Neuronal stem cell (in vitro differentiated cells): ENCODE measurements at regions not wholly inside any gene's neighbourhood (a gene's known extent, or its start where the extent isn't known, plus 50 kb on each side); places are given as distances from the start of the nearest gene placed in this dataset.

ENCODE experiments used
- DNase-seq: peaks from one replicate; pipeline ENCODE4 v3.0.0-alpha.2; 2013; ENCODE audit warnings: low spot score
- H2AFZ ChIP-seq: one replicate; pipeline ENCODE4 v1.6.1; 2013; ENCODE audit warnings: mild to moderate bottlenecking, low read length, inconsistent platforms
- H2AK5ac ChIP-seq: 2 replicates; pipeline ENCODE4 v1.6.1; 2013; ENCODE audit warnings: low read depth, mild to moderate bottlenecking, inconsistent platforms, low read length, moderate library complexity, mixed read lengths
- H2BK120ac ChIP-seq: 2 replicates; pipeline ENCODE4 v1.6.1; 2013; ENCODE audit warnings: low read depth, mild to moderate bottlenecking, inconsistent platforms, low read length, moderate library complexity, mixed read lengths
- H2BK12ac ChIP-seq: one replicate; pipeline ENCODE4 v1.6.1; 2013; ENCODE audit warnings: low read length, inconsistent platforms
- H2BK15ac ChIP-seq: 2 replicates; pipeline ENCODE4 v1.6.1; 2013; ENCODE audit warnings: mild to moderate bottlenecking, low read length, inconsistent platforms, mixed read lengths
- H2BK5ac ChIP-seq: one replicate; pipeline ENCODE4 v1.6.1; 2013; ENCODE audit warnings: inconsistent platforms, mild to moderate bottlenecking, low read length, moderate library complexity
- H3K14ac ChIP-seq: one replicate; pipeline ENCODE4 v1.6.1; 2013; ENCODE audit warnings: low read length, inconsistent platforms
- H3K18ac ChIP-seq: 2 replicates; pipeline ENCODE4 v1.6.1; 2013; ENCODE audit warnings: low read length, inconsistent platforms
- H3K23ac ChIP-seq: 2 replicates; pipeline ENCODE4 v1.6.1; 2013; ENCODE audit warnings: low read depth, mild to moderate bottlenecking, mixed read lengths, low read length, inconsistent platforms; ENCODE audit not compliant: poor library complexity
- H3K27ac ChIP-seq: replicated peaks from 3 replicates; pipeline ENCODE4 v1.5.1; 2013; ENCODE audit warnings: low read length, inconsistent platforms
- H3K27me3 ChIP-seq, 3 experiments: 2 replicates each; pipeline ENCODE4 v1.6.1; 2013; ENCODE audit warnings: low read length in 3 of 3, mild to moderate bottlenecking in 2 of 3, inconsistent platforms in 1 of 3, low read depth in 1 of 3, mixed read lengths in 1 of 3, moderate library complexity in 1 of 3; ENCODE audit not compliant: control insufficient read depth in 3 of 3, insufficient read depth in 3 of 3
- H3K36me3 ChIP-seq, 2 donors: replicated peaks in 1 of 2; 2 replicates each; pipeline ENCODE4 v1.6.1; 2013; ENCODE audit warnings: low read length in 2 of 2; ENCODE audit not compliant: control insufficient read depth in 2 of 2, insufficient read depth in 2 of 2
- H3K4ac ChIP-seq: 2 replicates; pipeline ENCODE4 v1.6.1; 2013; ENCODE audit warnings: inconsistent platforms, mild to moderate bottlenecking, low read length, moderate library complexity
- H3K4me1 ChIP-seq, 2 donors: 1 replicate in 1 of 2; 2 replicates in 1 of 2; pipeline ENCODE4 v1.6.1; 2013; ENCODE audit warnings: low read length in 2 of 2, low read depth in 1 of 2; ENCODE audit not compliant: control insufficient read depth in 2 of 2, insufficient read depth in 1 of 2
- H3K4me2 ChIP-seq: one replicate; pipeline ENCODE4 v1.6.1; 2013; ENCODE audit warnings: mild to moderate bottlenecking, low read length, inconsistent platforms; ENCODE audit not compliant: insufficient read depth, poor library complexity, severe bottlenecking
- H3K4me3 ChIP-seq, 2 donors: 2 replicates each; pipeline ENCODE4 v1.5.1; 2013; ENCODE audit warnings: low read length in 2 of 2, mild to moderate bottlenecking in 2 of 2, inconsistent platforms in 1 of 2, moderate library complexity in 1 of 2
- H3K79me1 ChIP-seq: one replicate; pipeline ENCODE4 v1.6.1; 2013; ENCODE audit warnings: low read depth, mild to moderate bottlenecking, inconsistent platforms, low read length, moderate library complexity
- H3K9ac ChIP-seq: one replicate; pipeline ENCODE4 v1.6.1; 2013; ENCODE audit warnings: mild to moderate bottlenecking, low read depth, low read length, inconsistent platforms; ENCODE audit not compliant: poor library complexity
- H3K9me3 ChIP-seq, 2 donors: replicated peaks in 1 of 2; 2 replicates each; pipeline versions ENCODE3 to v1.6.1; 2013; ENCODE audit warnings: low read length in 2 of 2, mild to moderate bottlenecking in 2 of 2, inconsistent platforms in 1 of 2, low read depth in 1 of 2, mixed read lengths in 1 of 2, moderate library complexity in 1 of 2; ENCODE audit not compliant: control insufficient read depth in 2 of 2, insufficient read depth in 1 of 2
- H4K8ac ChIP-seq: one replicate; pipeline ENCODE4 v1.6.1; 2013; ENCODE audit warnings: low read depth, mild to moderate bottlenecking, inconsistent platforms, low read length, moderate library complexity
- H4K91ac ChIP-seq: one replicate; pipeline ENCODE4 v1.6.1; 2013; ENCODE audit warnings: low read length, low read depth, mild to moderate bottlenecking, inconsistent platforms; ENCODE audit not compliant: poor library complexity
- WGBS, 2 donors: extraction: QIAGEN DNeasy Blood & Tissue Kit; methylation state at CpG; one replicate each; pipeline ENCODE4 v1.1.7; 2013; ENCODE audit warnings: missing lambda C conversion rate in 2 of 2, mixed read lengths in 1 of 2; ENCODE audit not compliant: insufficient read length in 2 of 2, insufficient replicate concordance in 1 of 2; ENCODE audit errors: extremely low coverage in 2 of 2; 5-methylcytosine and 5-hydroxymethylcytosine counted together

GRCh38 chr11:36777311-36777710 lies 179.3 kb upstream of the RAG2 start:
- H2BK12ac ChIP-seq, result no peak overlapping the region

DNA sequence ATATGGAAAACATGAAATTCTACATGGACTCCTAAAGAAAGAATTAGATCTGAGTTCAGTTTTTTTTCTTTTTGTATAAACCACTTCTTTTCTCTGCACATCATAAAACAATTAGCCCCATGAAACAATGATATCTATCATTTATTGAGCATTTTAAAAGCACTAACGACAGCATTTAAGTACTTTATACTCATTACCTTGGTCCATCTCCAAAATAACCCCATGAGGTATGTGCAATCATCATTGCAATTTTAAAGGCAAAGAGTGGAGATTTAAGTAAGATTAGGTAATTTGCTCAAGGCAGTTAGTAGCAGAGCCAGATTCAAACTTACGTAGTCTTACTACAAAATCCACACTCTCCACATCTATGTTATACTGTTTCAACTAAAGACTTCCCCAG lies 177.7 kb upstream of the RAG2 start:
- no peak overlapping the region for H3K14ac ChIP-seq

More at GRCh38 chr11:36777311-36777710, 179.3 kb upstream of the RAG2 start:
- no peak for DNase-seq
- Histone ChIP-seq H3K4me1 (no peaks in the 10 kb centered on the region), H3K27me3 (no peaks in the 10 kb centered on the region), H2AK5ac (no peak overlapping the region), H3K27ac (no peak overlapping the region), H2BK120ac (no peak overlapping the region), H3K18ac (no peak overlapping the region), H3K9me3 (no peaks in the 10 kb centered on the region), H3K79me1 (no peaks in the 10 kb centered on the region), H4K8ac (no peak overlapping the region), H3K36me3 (no peaks in the 10 kb centered on the region), H3K4me2 (no peak overlapping the region), H3K4me3 (no peak overlapping the region), H2BK5ac (no peak overlapping the region), H4K91ac (no peak overlapping the region), H3K14ac (no peak overlapping the region), H2AFZ (no peak overlapping the region), H3K9ac (no peak overlapping the region), H3K4ac (no peak overlapping the region), H3K23ac (no peak overlapping the region), H2BK15ac (no peak overlapping the region)
- WGBS, 2 donors, result no CpG with 5 or more reads among the region's 2 CpGs

GRCh38 chr11:36775130-36775529 lies 177.1 kb upstream of the RAG2 start:
- Histone ChIP-seq H2BK12ac (no peak overlapping the region), H3K79me1 (no peaks in the 10 kb centered on the region), H3K4me1 (no peaks in the 10 kb centered on the region), H2BK120ac (no peak overlapping the region), H2BK5ac (no peak overlapping the region), H3K9ac (no peak overlapping the region), H3K4me3 (no peak overlapping the region), H3K23ac (no peak overlapping the region), H4K8ac (no peak overlapping the region), H4K91ac (no peak overlapping the region), H3K27me3 (no peaks in the 10 kb centered on the region), H3K9me3 (no peaks in the 10 kb centered on the region), H3K14ac (no peak overlapping the region), H2AFZ (no peak overlapping the region), H3K4me2 (no peak overlapping the region), H2BK15ac (no peak overlapping the region), H3K4ac (no peak overlapping the region), H3K18ac (no peak overlapping the region), H3K27ac (no peak overlapping the region), H3K36me3 (no peaks in the 10 kb centered on the region), H2AK5ac (no peak overlapping the region)
- WGBS, 2 donors, result no CpG with 5 or more reads among the region's 1 CpG
- DNase-seq, result no peak

More for the DNA sequence above, 177.7 kb upstream of the RAG2 start:
- H2AFZ ChIP-seq, result no peak overlapping the region
- no CpG with 5 or more reads among the region's 2 CpGs for WGBS, 2 donors
- H2BK12ac ChIP-seq, result no peak overlapping the region
- no peaks in the 10 kb centered on the region for H3K36me3 ChIP-seq
- DNase-seq, result no peak
- H3K9me3 ChIP-seq, result no peaks in the 10 kb centered on the region
- H3K4me3 ChIP-seq, result no peak overlapping the region
- no peak overlapping the region for H2BK15ac ChIP-seq
- H3K4me1 ChIP-seq, result no peaks in the 10 kb centered on the region
- no peak overlapping the region for H3K4me2 ChIP-seq
- H3K4ac ChIP-seq, result no peak overlapping the region
- no peak overlapping the region for H3K27ac ChIP-seq
- H2BK120ac ChIP-seq, result no peak overlapping the region
- no peaks in the 10 kb centered on the region for H3K79me1 ChIP-seq
- H4K8ac ChIP-seq, result no peak overlapping the region
- no peak overlapping the region for H3K23ac ChIP-seq
- no peak overlapping the region for H2BK5ac ChIP-seq
- no peak overlapping the region for H3K9ac ChIP-seq
- no peak overlapping the region for H2AK5ac ChIP-seq
- no peak overlapping the region for H4K91ac ChIP-seq
- no peak overlapping the region for H3K18ac ChIP-seq
- H3K27me3 ChIP-seq, result no peaks in the 10 kb centered on the region

DNA sequence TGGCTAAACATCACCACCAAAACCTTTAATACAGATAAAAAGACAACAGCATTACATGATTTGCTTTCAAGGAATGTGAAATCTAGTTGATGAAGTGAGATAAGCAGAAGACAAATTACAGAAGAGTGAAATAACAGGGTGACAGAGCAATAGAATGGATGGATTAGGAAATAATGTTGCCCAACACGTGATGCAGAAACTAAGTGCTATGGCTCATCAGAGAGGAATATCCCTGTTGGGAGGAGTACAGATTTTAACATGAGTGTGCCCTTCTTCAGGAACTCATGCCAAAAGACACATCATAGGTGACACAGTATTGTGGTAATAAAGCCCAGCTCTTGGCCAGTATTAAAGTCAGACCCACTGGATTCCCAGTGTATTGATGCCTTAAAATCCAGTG lies 176.6 kb upstream of the RAG2 start:
- no peak overlapping the region for H3K9ac ChIP-seq
- WGBS, 2 donors, result no CpG with 5 or more reads among the region's 1 CpG
- H3K18ac ChIP-seq, result no peak overlapping the region
- no peak overlapping the region for H2BK12ac ChIP-seq
- no peak overlapping the region for H3K14ac ChIP-seq
- H3K4ac ChIP-seq, result no peak overlapping the region
- H3K4me1 ChIP-seq, result no peaks in the 10 kb centered on the region
- DNase-seq, result no peak
- no peaks in the 10 kb centered on the region for H3K36me3 ChIP-seq
- no peaks in the 10 kb centered on the region for H3K27me3 ChIP-seq
- no peak overlapping the region for H3K27ac ChIP-seq
- no peak overlapping the region for H2BK5ac ChIP-seq
- H3K4me2 ChIP-seq, result no peak overlapping the region
- no peak overlapping the region for H4K91ac ChIP-seq
- H3K79me1 ChIP-seq, result no peaks in the 10 kb centered on the region
- H2BK15ac ChIP-seq, result no peak overlapping the region
- no peak overlapping the region for H2BK120ac ChIP-seq
- no peak overlapping the region for H4K8ac ChIP-seq
- no peak overlapping the region for H3K23ac ChIP-seq
- no peak overlapping the region for H2AK5ac ChIP-seq
- no peak overlapping the region for H2AFZ ChIP-seq
- no peaks in the 10 kb centered on the region for H3K9me3 ChIP-seq
- H3K4me3 ChIP-seq, result no peak overlapping the region
